H1 (cell line): ENCODE measurements at regions not wholly inside any gene's neighbourhood (a gene's known extent, or its start where the extent isn't known, plus 50 kb on each side); places are given as distances from the start of the nearest gene placed in this dataset.

Source experiments
- BRCA1 ChIP-seq: IDR thresholded peaks from 2 replicates; pipeline ENCODE4 v1.6.1; 2012; ENCODE audit warnings: low read depth, low read length, improper control_type of control experiment
- MAX ChIP-seq: IDR thresholded peaks from 2 replicates; pipeline ENCODE4 v1.6.1; 2012; ENCODE audit warnings: inconsistent platforms
- SP4 ChIP-seq: IDR thresholded peaks from 2 replicates; pipeline ENCODE4 v1.6.1; 2012; ENCODE audit warnings: low read length, inconsistent platforms

DNA sequence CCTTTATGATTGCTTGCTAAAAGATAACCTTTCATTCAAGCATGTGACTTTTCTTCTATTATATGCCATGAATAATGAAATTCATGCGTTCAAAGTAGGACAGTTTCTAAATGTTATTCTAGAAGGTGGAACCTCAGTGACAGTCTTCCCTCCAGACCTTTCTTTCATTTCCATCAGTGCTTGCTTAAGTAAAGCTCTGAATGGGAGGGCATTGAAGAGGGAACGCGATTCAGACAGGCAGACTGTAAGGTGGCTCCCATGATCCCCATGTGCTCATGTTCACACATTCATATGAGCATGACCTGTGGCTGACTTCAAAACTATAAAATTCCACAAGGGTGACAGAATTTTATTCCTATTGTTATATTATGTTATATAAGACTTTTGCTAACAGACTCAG is 1367.3 kb upstream of the IGFBP7 start (continued):
- TF ChIP-seq SP4 (no peak), BRCA1 (no peak), MAX (no peak)
